ENCODE measurements at regions not wholly inside any gene's neighbourhood (a gene's known extent, or its start where the extent isn't known, plus 50 kb on each side); places are given as distances from the start of the nearest gene placed in this dataset.

DNA sequence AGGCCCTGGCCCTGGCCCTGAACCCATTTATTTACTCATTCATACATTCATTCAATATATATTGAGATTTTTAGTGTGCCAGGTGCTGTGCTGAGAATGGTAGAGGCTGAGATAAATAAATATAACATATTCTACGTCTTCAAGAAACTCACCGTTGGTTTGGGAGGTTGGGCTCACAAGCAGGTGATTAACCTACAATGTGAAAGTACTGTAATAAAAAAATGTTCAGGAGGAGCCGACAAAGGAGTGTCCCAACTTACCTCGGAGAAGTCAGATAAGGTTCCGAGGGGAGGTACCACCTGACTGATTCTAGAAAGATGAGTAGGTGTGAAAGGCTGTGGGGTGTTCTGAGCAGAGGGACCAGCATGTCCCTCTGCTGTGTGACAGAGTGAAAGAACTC lies 479.6 kb upstream of the KLF4 start:
- DNase-seq: no peak

DNA sequence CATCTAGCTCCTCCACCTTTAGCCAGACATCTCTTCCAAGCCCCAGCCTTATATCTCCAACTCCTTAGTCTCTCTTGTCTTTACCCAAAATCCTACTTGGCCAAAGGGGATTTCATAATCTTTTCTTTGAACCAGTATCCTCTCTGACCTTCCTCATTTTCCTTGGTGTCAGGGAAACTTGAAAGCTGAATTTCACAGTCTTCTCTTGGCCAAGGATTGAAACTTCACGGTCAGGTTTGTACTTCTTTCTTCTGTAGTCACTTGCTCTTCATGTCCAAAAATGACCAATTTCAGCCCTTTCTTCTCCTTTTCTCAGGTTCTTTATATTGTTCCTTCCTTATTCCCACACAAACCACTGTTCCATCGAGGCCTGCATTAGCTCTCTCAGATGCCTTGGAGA lies 473.7 kb upstream of the KLF4 start:
- no peak for DNase-seq

DNA sequence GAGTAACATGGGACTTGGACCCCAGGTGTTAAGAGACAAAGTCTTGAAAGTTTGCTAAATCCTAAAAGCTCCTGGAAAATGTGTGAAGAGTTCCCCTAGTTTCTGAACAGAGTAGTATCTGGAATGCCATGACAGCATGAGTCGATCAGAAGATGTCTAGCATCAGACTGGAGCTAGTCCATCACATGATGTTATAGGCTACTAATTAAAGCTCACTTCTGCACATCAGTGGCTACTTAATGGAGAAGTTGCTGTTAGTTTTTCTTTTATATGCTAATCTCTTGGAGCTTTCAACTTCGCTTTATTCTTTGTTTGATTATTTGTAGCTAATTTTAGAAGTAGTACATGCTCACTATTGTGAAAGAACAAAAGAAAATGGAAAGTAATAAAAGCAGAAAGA lies 471.3 kb upstream of the KLF4 start:
- no peak for DNase-seq

DNA sequence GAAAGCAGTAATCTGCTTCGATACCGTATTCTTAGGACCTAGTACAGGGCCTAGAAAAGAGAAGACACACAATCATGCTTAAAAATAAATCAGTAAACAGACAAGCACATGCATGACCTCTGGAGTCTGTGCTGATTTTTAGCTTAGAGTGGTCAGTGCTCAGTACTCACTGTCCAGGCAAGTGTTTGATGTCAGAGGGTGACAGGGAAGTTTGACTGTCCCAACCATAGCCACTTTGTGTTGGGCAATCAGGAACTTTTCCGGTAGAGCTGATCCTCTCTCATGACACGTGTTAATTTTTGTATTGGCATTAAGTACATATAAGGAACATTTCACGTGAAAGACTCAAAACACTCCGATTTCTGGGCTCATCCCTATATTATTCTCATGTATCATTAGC lies 464.7 kb upstream of the KLF4 start:
- DNase-seq: no peak

DNA sequence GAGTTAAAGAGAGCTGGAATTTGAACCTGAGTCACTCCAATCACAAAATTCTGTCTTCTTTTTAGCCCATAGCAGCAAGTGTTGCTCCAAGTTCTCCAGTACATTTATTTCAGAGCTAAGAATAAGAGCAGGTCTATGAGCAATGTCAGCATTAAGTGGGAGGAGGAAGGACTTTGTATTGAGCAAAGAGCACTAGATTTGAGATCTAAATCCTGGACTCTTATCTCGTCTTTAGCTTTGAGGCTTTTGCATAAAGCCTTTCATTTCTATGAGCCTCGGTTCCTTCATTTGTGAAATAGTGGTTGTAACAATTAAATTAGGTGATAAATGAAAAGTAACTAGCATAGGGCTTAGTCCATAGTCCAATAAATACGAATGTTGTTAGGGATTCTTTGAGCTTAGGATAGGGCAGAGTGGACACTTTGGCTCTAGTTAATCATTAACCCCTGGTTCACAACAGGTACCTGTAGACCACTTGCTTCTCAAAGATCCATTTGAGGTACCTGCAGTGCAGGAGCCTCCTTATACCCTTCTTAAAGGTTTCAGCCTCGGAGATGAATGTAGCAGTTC lies 464.1 kb upstream of the KLF4 start:
- DNase-seq: no peak

DNA sequence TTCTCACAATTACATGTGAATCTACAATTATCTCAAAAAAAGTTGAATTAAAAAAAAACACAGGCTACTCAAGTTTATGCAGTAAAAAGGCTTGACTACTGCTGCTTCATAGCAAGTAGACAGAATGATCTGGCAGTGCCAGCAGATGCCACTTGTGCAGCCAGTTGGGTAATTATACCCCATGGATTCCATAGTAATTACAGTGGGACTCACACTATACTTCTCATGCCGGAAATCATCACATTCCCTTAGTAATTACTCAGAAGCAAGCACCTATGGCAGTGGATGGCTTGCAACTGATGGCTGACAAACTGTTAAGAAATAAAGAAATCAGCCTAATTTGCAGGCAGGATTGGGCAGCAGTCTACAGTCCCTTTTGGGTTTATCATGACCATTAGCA lies 463.2 kb upstream of the KLF4 start:
- DNase-seq: no peak

DNA sequence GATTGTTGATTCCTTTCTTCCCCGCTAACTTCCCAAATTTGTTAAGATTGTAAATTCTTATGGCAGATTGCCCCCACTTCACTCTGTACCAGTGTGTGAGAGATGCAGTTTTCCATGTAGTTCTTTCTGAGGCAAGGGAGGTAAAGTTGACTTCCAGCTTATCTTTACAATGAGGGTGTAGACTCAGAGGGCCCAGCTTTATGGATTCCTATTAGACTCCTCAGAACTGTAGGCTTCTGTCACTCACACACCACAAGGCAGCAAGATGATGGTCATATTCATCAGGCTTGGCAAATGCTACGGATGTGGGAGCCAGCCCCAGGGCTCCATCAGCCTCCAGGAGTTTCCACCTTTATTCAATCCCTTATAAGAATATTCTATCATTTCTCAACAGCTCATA lies 461.9 kb upstream of the KLF4 start:
- no peak for DNase-seq

DNA sequence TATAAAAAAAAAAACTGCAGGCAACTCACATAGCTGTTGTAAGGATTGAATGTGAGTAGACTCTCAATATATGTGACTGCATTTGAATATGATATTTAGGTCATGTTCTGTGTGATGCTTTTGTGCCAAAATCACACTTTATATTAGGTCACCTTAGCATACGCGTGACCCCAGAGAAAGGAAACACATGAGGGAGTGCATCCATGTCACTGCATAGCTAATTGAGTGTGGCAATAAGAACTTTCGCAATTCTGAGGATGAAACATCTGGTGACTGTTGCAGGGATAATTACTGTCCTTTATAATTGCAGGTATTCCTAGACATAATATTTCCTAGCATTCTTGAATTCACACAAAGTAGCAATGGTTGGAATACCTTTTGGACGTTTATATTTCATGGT lies 459.5 kb upstream of the KLF4 start:
- no peak for DNase-seq

DNA sequence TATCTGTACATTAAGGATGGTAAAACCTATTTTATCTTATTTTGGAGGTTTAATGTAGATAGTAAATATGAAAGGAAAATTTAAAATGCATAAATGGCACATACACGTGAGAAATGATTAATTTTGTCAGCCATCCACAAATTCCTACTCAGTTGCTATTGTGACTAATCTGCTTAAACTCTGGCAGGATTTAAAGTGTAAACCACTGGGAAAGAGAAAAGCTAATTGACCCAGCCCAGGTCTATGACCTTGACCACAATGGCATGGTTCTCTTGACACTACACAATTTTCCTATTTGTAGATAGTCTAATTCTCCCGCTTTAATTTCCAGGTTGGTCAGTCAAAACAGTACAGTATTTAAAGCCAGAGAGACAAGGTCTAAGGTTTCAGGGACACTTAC lies 459.0 kb upstream of the KLF4 start:
- no peak for DNase-seq

DNA sequence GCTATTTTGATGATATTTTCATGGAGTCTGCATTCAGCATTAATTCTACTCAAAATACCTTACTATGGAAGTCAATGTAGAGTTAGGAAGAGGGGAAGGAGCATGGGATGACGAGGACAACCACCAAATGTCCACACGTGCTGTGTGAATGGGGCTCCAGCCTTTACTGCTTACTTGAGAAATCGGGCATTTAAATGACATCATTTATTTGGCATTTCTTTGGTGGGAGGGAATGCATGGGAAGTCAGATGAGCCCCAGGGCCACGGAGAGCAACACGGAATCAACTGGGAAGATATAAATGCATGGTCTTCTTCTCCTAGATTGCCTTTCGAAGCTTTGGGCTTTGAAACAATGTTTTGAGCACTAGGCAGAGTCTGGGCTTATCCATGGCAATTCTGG lies 458.5 kb upstream of the KLF4 start:
- DNase-seq: no peak

DNA sequence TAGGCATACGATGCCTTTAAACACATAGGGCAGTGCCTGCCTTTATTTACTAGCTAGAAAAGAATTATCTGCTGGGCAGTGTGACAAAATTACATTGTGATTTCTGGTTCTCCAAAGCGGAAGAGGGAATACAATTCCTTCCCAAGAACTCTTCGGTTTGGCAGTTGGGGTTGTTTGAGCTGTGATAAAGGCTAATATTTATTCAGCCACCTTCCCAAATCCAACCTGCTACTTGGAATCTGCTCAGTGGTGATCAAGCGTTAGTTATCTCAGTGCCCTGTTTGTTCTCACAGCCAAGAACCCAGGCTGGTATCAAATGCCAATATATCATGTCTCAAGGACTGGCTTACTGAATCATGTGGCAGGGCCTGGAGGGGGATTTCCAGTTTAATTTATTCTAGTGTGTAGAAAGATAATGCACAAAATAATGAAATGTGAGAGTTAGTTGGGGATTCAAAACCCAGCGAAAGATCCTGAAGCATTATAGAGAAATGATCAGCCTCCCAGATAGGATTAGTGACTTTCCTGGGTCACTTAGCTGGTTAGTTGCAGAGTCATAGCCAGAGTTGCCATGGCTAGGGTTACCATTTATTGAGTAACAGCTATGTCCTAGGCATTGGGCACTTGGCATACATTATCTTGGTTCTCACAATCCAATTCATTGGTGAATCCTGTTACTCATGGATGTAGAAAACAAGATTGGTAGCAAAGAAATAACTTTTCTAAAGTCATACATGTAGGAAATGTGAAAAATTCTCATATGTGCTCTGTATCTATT lies 457.0 kb upstream of the KLF4 start:
- no peak for DNase-seq

DNA sequence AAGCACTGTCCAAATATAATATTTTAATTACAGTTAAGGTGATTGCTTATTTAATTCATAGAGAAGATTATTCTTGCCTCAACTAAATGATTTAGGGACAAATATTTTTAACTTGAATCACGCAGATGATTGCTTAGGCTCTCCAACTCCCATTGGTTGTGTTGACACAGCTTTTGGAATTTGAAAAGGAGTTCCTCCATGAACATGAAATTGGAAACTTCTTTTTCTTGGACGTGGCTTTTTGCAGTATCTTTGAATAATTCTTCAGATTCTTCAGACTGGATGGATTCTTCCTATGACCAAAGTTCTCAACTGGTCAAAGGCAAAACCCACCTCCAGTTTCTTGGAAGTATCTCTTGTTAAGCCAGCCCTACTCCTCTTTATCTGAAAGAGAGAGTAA lies 456.4 kb upstream of the KLF4 start:
- no peak for DNase-seq

DNA sequence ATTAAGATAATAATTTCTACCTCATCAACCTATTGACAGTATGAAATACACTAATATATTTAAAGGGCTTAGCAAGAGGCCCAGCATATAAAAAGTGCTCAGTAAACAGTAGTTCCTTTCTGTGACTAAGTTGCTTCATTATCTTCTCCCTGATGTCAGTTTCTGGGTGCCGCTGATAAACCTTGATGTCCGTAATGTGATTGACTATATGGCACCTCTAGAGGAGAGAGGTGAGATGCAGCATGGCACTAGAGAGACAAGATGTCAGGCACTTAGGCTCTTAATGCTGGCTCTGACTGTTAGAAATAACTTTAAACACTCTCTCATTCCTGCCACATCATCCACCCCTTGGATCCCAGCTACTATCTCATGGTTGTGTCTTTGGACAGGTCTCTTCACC lies 455.9 kb upstream of the KLF4 start:
- DNase-seq: no peak

DNA sequence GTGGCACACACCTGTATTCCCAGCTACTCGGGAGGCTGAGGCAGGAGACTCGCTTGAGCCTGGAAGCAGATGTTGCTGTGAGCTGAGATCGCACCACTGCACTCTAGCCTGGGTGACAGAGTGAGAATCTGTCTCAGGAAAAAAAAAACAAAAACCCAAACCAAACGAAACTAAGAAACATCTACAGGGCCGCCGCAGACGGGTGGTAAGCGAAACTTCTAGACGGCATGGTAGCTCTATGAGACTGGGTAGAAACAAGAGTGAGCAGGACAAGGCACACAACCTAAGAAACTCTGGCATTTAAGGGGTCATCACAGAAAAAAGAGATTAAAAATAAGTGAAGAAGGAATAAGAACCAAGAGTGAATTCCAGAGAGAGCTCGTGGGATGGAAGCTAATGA lies 454.8 kb upstream of the KLF4 start:
- DNase-seq: no peak

DNA sequence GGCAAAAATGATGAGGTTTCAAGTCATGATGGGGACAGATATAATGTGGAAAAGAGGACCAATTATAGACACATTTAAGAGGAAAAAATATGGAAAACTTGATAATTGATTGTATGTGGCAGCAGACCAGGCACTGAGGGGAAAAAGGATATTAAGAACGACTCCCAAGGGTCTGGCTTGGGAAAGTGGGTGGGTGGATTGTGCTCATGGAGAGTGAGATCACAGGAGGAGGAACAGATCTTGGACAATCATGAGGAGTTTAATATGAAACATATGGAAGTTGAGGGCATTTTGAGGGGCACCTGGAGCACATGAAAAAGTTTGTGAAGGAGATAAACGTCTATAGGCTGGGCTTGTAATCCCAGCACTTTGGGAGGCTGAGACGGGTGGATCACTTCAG lies 454.3 kb upstream of the KLF4 start:
- no peak for DNase-seq

DNA sequence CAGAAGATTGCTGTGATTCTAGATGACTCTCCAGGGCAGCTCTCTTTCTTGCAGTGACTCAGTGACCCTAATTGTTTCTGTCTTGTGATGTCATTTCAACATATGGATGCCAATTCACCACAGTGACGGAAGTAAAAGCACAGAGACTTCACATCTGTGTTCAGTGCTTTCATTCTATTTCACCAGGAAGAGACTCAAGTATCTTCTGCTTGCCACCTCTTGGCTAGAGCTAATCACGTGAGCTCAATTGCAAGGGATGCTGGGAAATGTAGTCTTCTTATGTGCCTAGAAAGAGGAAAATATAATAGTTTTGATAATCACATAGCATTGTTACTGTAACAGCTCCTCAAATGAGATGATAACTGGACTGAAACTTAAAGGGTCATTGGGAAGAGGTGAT lies 453.3 kb upstream of the KLF4 start:
- DNase-seq: no peak

DNA sequence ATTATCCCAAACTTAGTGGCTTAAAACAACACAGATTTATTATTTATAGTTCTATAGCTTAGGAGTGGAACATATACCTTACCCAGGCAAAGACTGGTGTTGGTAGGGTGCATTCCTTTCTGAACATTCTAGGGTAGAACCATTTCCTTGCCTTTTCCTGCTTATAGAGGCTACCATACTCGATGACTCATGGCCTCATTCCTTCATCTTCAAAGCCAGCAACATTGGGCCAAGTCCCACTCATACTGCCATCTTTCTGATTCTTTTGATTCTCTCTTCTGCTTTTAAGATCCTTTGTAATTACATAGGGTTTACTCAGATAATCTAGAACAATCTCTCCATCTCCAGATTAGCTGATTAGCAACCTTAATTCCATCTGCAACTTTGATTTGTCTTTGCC lies 452.7 kb upstream of the KLF4 start:
- DNase-seq: no peak

DNA sequence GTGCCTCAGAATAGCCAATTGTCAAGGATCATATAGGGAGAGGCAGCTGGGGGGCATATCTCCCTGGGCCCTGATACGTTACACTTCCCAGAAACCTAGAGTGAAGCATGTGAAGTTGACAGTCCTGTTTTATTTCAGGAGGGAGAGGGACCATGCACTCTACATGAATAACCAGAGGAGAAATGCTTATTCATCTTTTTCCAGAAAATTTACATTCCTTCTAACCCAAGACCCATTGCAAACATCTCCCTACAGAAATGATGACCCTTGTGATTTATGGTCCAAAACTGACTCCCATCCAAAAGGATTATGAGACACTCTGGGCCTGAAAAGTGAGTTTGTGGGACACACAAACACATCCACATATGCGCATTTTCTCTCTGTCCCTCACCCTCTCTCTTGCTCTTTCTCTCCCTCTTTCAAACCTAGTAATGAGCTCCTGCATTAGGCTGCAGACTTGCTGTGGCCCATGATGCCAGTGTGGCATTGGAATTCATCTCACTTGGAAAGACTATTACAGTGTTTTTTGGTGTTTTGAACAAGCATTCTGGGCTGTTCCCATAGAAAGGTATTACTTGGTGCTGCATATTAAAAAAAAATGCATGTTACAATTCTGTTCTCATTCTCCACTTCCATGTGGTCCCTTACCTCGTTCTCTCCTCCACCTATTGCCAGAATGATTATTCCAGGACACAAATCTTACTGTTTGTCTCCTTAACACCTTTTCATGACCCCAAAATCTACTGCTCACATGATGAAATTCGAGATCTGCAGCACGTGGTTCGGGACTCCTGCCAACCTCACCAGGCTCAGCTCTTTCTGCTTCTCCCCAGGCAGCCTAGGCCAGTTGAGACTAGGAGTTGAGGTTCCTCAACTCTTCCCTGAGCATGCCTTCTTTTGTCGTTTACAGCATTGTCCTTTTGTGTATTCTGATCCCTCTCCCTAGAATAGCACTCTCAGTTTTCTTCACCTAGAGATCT lies 451.3 kb upstream of the KLF4 start:
- no peak for DNase-seq

DNA sequence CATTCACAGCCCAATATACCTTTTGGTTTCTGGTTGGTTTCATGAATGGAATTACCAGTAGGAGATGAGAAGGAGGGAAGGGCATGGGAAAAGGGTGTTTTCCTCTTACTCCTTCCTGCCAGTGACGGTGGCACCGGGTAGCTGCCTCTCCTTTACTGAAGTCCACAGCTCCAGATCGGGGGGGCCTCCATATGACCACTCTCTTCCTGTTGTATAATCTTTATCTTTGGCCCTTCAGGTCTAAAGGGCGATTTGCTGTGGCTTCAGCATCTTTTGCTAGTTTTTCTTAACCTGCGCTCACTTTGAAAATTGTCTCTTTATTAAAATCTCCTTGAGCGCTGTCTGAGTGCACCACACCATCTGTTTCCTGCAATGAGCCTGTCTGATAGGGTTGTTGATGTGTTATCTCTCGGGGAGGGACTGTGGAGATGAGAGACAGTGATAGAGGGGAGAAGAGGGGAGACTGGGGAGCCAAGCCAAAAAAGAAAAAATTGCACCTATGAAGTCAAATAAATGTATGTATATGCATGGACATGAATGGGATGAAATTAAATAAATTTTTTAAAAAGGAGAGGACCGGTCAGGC lies 449.3 kb upstream of the KLF4 start:
- no peak for DNase-seq

DNA sequence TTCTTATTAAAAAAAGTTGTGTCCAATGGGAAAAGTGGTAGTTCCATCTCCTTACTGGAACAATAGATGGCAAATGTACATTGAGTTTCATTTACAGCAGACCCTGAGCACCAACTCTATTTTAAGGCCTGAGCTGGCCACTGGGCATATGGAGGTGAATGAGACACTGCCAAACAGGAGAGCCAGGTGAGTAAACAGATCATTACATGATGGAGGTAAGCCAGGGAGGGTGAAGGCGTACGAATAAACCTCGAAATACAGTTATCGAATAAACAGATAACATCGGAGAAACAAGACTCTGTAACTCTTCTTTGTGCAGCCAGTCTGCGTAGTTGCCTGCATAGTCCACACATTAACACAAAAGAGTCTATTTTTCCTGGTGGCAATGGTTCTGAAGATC lies 446.4 kb upstream of the KLF4 start:
- no peak for DNase-seq

DNA sequence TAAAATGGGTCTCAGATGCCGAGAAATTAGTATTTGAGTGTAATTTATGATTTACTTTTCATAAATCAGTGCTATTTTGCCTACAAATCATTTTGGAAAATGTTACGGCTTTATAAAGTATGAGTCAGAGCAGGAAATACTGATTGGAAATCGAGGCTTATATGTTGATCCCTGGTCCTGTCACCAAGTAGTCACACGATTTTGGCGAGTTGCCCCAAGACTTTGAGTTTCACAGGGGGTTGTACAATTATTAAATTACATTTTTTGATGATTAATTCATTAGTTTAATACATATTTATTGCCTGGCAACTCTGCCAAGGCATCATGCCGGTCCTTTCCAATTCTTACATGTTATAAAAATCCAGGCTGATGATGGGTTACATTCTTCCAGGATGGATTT lies 443.9 kb upstream of the KLF4 start:
- no peak for DNase-seq

DNA sequence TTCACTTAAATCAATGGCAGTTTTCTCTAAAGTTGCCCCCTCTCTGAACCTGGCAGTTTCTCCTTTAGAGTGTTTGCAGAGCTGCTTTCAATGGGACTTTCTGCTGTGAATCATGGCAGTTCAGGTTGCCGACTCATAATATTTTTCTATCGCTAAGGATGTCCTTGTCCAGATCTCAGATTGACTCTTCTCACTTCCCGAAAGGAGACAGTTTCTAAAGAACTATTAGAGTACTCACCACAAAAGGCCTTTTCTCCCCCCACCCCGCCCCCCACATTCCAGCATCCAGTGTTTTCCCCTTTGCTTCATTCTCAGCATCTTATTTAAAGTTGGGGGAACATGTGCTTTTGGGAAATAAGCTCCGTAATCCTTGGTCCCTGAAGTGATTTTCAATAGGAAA lies 443.5 kb upstream of the KLF4 start:
- DNase-seq: no peak

DNA sequence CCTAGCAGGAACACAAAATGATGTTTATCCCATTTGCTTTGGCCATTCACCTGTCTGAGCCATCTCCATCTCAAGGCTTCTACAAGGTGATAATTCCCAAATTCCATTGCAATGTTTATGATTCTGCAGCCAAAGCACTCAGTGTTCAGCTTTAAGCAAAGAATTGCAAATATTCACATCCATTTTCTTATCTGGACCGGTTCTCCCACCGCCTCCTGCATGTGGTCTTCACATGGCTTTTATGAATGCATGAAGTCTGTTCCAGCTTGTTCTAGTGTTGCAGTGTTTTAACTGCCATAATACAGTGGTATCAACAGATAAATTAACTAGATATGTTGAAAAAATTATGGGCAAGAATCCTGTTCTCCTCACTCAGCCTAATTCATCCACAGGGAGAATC lies 443.0 kb upstream of the KLF4 start:
- no peak for DNase-seq

DNA sequence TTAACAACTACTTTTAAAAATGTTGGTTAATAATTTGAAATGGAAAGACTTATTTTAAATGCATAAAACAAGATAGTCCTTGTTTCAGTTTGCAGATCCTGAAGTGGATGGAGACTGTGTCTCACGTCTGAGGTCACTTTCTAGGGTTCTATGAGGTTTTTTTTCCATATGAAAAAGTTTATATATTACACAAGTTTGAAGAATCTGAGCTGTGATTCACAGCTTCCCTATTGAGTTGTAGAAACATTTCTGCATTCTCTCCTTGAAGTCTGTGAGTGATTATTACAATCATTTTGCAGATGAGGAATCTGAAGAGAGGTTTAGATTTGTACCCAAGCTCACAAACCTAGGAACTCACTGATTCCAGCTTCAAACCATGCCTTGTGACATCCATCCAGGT lies 442.5 kb upstream of the KLF4 start:
- DNase-seq: no peak

Data from CD4-positive, alpha-beta T cell treated with Interleukin-12 subunit alpha and Interleukin-12 subunit beta, for 1 hour (primary cell).